Smooth muscle cell (in vitro differentiated cells): ENCODE measurements at regions not wholly inside any gene's neighbourhood (a gene's known extent, or its start where the extent isn't known, plus 50 kb on each side); places are given as distances from the start of the nearest gene placed in this dataset.
A peak's percentile ranks its signal among the peaks of the same experiment; 100 is the strongest.

Experiments used
- DNase-seq: peaks from one replicate; lab custom pipeline; 2025; ENCODE audit not compliant: unreplicated experiment; lab: John Stamatoyannopoulos, UW
- H2AFZ ChIP-seq: fragments of 200-600 bp; sonication (generic); 2 replicates; pipeline ENCODE4 v1.6.0; 2016; ENCODE audit warnings: antibody characterized with exemption, low read depth, mild to moderate bottlenecking
- H3F3A ChIP-seq: fragments of 200-600 bp; sonication (generic); 2 replicates; pipeline ENCODE4 v1.6.0; 2017; ENCODE audit warnings: antibody characterized with exemption, low read depth
- H3K27ac ChIP-seq: fragments of 200-600 bp; sonication (generic); 2 replicates; pipeline ENCODE4 v1.5.1; 2016; ENCODE audit warnings: low read depth, mild to moderate bottlenecking
- H3K27me3 ChIP-seq: fragments of 200-600 bp; sonication (generic); 2 replicates; pipeline ENCODE4 v1.6.1; 2016; ENCODE audit warnings: low read depth, mild to moderate bottlenecking
- H3K36me3 ChIP-seq: fragments of 200-600 bp; sonication (generic); 2 replicates; pipeline ENCODE4 v1.5.1; 2016; ENCODE audit warnings: low read depth
- H3K4me1 ChIP-seq: fragments of 200-600 bp; sonication (generic); 2 replicates; pipeline ENCODE4 v1.5.1; 2016; ENCODE audit warnings: low read depth
- H3K4me2 ChIP-seq: fragments of 200-600 bp; sonication (generic); 2 replicates; pipeline ENCODE4 v1.6.0; 2016; ENCODE audit warnings: mild to moderate bottlenecking
- H3K4me3 ChIP-seq: fragments of 200-600 bp; sonication (generic); 2 replicates; pipeline ENCODE4 v1.5.1; 2016; ENCODE audit warnings: mild to moderate bottlenecking
- H3K79me2 ChIP-seq: fragments of 200-600 bp; sonication (generic); 2 replicates; pipeline ENCODE4 v1.6.0; 2016; ENCODE audit warnings: low read depth, mild to moderate bottlenecking
- H3K9ac ChIP-seq: fragments of 200-600 bp; sonication (generic); 2 replicates; pipeline ENCODE4 v1.6.0; 2016; ENCODE audit warnings: low read depth
- H3K9me3 ChIP-seq: fragments of 200-600 bp; sonication (generic); replicated peaks from 2 replicates; pipeline ENCODE4 v1.5.1; 2016; ENCODE audit warnings: low read depth
- H4K20me1 ChIP-seq: fragments of 200-600 bp; sonication (generic); 2 replicates; pipeline ENCODE4 v1.6.0; 2016; ENCODE audit warnings: low read depth
- CTCF ChIP-seq: fragments of 200-600 bp; sonication (generic); IDR thresholded peaks from 2 replicates; pipeline ENCODE4 v1.5.1; 2017; ENCODE audit warnings: borderline replicate concordance, mild to moderate bottlenecking, antibody characterized with exemption; ENCODE audit not compliant: insufficient read depth, poor library complexity, severe bottlenecking
- WGBS: methylation state at CpG from one replicate; pipeline ENCODE4 v1.1.7; 2016; ENCODE audit warnings: low lambda C conversion rate; 5-methylcytosine and 5-hydroxymethylcytosine counted together

- H4K20me1 ChIP-seq = no peaks in the 10 kb centered on the region
- TF ChIP-seq CTCF = no peak
- 87% methylated on average over 2 of the region's 2 CpGs for WGBS
- no peaks in the 10 kb centered on the region for H3K27me3 ChIP-seq
- no peak overlapping the region for H3K4me2 ChIP-seq
- H3K36me3 ChIP-seq = no peaks in the 10 kb centered on the region
- H3K4me3 ChIP-seq = no peak overlapping the region
- H2AFZ ChIP-seq = no peak overlapping the region
- H3K9ac ChIP-seq = no peak overlapping the region
- no peak for DNase-seq
- H3K79me2 ChIP-seq = no peaks in the 10 kb centered on the region
- H3K4me1 ChIP-seq = no peaks in the 10 kb centered on the region
- H3K9me3 ChIP-seq = no peaks in the 10 kb centered on the region
- H3F3A ChIP-seq = no peaks in the 10 kb centered on the region
- H3K27ac ChIP-seq = no peak overlapping the region
Observed at GRCh38 chr4:33407496-33407895, 2687.3 kb downstream of the PCDH7 start.

GRCh38 chr4:33411182-33411581 lies 2691.0 kb downstream of the PCDH7 start:
- no peak for DNase-seq
- H3K9ac ChIP-seq = no peak overlapping the region
- WGBS = 67% methylated on average over 1 of the region's 1 CpG

GRCh38 chr4:33421887-33422286 lies 2701.7 kb downstream of the PCDH7 start:
- Histone ChIP-seq H3K4me2 (no peak overlapping the region), H2AFZ (no peak overlapping the region), H3K4me3 (no peak overlapping the region), H3K36me3 (no peaks in the 10 kb centered on the region), H4K20me1 (no peaks in the 10 kb centered on the region), H3K27ac (no peak overlapping the region), H3K9me3 (no peaks in the 10 kb centered on the region), H3K79me2 (no peaks in the 10 kb centered on the region), H3K27me3 (no peaks in the 10 kb centered on the region), H3K4me1 (no peaks in the 10 kb centered on the region), H3F3A (no peaks in the 10 kb centered on the region), H3K9ac (no peak overlapping the region)
- whole genome bisulfite sequencing = 97% methylated on average over 3 of the region's 3 CpGs
- DNase-seq = no peak
- TF ChIP-seq CTCF = no peak

More at GRCh38 chr4:33411182-33411581, 2691.0 kb downstream of the PCDH7 start:
- H3K27me3 ChIP-seq = no peaks in the 10 kb centered on the region
- peaks cover 7% of the 10 kb centered on the region for H3K9me3 ChIP-seq
- H3K79me2 ChIP-seq = no peaks in the 10 kb centered on the region
- no peak overlapping the region for H3K27ac ChIP-seq
- H2AFZ ChIP-seq = peak overlapping the region; percentile 5
- peak overlapping the region; percentile 45 for H3K4me2 ChIP-seq
- H3K4me1 ChIP-seq = no peaks in the 10 kb centered on the region
- no peaks in the 10 kb centered on the region for H3F3A ChIP-seq
- TF ChIP-seq CTCF = no peak
- no peak overlapping the region for H3K4me3 ChIP-seq
- H4K20me1 ChIP-seq = no peaks in the 10 kb centered on the region
- H3K36me3 ChIP-seq = no peaks in the 10 kb centered on the region

- no peak overlapping the region for H3K9ac ChIP-seq
- no peaks in the 10 kb centered on the region for H3F3A ChIP-seq
- H4K20me1 ChIP-seq = no peaks in the 10 kb centered on the region
- no peaks in the 10 kb centered on the region for H3K9me3 ChIP-seq
- no peak for DNase-seq
- 89% methylated on average over 5 of the region's 5 CpGs for WGBS
- H3K27me3 ChIP-seq = no peaks in the 10 kb centered on the region
- no peak overlapping the region for H3K4me3 ChIP-seq
- no peak overlapping the region for H3K27ac ChIP-seq
- TF ChIP-seq CTCF = no peak
- H3K4me2 ChIP-seq = no peak overlapping the region
- no peak overlapping the region for H2AFZ ChIP-seq
- no peaks in the 10 kb centered on the region for H3K79me2 ChIP-seq
- no peaks in the 10 kb centered on the region for H3K36me3 ChIP-seq
- H3K4me1 ChIP-seq = no peaks in the 10 kb centered on the region
Observed at GRCh38 chr4:33422656-33423055, 2702.5 kb downstream of the PCDH7 start.
